Activated naive CD4-positive, alpha-beta T cell treated with anti-CD3 and anti-CD28 coated beads, Interleukin-2, amount 50 U/mL, for 16 hours (primary cell): ENCODE measurements at regions not wholly inside any gene's neighbourhood (a gene's known extent, or its start where the extent isn't known, plus 50 kb on each side); places are given as distances from the start of the nearest gene placed in this dataset.
"Not testable (repeated sequence)": the region's sequence is repeated elsewhere in the genome, so short reads cannot be mapped to it uniquely, and the experiment has no call there.

Source experiments
- DNase-seq: peaks from one replicate; pipeline ENCODE4 v3.0.0-alpha.2; 2020

DNA sequence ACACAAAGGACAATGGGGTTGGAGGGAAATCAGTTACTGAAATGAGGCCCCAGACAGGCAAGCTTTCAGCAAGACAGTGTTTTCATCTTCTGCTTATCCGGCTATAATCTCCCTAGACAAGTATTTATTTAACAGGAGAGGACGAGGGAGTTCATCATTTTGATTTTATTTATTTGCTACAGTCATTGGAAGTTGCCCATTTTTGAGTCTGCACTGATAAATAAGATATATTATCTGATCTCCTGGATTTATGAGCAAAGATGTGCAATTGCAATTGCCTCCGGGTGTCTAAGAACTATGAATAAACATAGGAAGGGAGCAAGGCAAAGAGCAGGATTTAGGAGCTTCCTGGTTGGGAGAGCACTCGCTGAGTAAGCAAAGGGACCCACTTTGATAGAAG, 263.2 kb upstream of the EDA2R start:
- DNase-seq, result no peak

DNA sequence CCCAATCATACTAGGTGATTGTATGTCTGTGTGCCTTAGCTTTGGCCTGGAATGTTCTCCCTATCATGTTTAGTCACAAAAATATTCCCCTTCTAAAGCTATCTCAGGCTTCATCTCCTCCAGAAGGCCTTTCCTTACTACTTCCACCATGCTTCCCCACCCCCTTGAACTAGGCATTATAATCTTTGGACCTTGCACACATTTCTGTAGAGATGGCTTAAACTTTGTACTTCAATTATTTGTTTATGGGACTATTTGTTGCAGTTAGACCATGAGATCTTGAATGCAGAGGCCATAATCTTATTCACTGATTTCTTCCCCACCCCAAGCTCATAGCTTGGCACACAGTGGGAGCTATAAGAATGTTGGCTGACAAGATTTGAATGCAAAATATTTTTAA, 262.0 kb upstream of the EDA2R start:
- no peak for DNase-seq

DNA sequence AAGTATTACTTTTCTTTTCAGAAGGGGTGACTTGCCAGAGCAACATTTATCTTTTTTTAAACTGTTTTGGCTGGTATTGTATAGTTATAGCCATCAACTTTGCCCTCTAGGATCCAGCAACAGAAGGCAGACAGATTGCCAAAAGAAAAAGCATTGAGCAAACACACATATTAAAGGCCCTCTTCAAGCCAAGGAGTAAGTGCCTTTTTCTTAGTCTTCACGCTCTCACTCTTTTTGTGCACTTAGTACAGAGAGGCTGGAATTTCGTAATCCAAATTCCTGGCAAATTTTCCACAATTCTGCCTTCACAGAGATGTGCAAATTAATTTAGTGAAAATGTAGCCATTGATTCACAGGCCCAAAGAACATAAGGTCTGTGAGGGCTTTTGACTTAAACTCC, 253.1 kb upstream of the EDA2R start:
- DNase-seq, result no peak

DNA sequence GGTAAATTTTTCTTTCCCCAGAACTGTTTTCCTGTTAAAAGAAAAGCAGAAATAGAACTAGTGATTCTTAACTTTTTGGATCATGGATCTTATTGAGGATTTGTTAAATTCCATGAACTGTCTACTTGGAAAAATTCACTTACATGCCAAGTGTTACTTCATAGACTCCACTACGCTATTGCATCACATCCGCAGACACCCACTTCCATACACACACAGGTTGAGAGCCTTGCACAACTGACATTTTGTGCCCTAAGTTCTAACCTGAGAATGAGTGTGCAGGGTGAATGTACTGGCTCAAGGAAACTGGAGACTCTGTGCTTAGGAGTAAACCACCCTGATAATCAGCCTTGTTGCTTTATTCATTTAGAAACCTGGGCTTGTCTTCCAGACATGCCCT, 250.5 kb upstream of the EDA2R start:
- no peak for DNase-seq

DNA sequence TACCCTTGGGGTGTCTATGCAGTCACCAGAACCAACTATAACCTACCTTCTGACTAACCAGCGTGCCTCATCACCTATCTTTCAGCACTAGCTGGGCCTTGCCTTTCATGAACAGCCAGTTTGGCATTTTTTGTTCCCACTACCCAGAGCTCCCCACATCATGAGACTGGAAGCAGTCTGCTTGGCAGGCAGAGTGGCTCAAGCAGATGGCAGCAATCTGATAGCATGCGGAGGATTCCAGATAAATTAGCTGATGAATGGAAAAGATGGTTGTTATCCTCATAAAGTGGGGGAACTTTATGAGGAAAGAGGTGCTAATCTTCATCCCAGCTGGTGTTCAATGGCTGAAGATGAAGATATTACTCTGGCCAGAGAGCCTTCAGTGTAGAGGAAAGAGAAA, 243.2 kb upstream of the EDA2R start:
- DNase-seq, result no peak

DNA sequence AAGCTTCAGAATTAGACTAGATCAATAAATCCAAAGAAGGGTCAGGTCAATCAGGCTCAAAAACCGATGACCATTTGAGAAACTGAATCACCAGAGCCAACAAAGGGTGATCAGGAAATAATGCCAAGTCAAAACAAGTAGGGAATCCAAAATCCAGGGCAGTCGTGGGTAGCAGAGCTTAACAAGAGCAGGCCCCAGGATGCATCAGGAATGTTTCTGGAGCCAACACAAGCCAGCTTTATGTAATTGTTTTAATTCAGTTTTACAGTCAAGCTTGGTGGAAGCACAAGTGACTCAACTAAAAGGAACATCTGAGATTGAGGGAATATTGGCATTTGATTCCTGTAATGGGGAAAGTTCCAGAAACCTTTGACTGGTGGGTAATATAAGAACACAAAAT, 237.9 kb upstream of the EDA2R start:
- no peak for DNase-seq

DNA sequence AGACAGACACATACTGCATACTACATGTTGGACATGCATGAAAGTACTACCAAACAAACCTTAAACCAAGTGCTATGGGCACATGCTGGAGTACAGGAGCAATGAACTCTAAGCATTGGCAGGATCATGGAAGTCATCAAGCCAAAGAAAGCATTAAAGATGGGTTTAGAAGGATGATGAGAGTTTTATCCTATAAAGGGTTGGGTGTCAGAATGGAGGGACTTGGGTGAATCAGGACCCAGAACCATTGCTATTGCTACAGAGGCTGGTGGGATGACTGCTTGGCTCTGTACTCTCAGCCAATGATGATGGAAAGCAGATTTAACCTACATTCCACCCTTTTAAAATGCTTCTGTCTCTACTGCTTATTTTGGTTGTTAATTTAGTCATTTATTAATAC, 233.9 kb upstream of the EDA2R start:
- no peak for DNase-seq

DNA sequence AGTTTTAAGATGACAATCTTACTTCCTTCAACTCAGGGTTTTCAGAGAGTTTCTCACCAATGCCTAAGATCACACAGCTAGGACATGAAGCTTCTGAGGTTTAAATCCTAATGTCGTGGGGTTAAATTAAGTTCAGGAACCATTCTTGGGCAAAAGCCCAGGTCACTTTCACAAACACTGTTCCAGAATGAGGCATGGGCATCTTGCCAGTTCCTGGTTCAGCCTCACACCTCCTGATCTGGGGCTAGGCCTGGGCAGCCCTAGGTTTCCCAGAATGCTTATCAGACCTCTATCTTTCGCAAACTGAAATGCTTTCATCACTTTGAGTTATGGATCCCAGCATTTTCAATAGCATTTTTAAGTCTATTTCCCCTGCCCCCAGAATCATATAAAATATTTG, 224.8 kb upstream of the EDA2R start:
- no peak for DNase-seq

DNA sequence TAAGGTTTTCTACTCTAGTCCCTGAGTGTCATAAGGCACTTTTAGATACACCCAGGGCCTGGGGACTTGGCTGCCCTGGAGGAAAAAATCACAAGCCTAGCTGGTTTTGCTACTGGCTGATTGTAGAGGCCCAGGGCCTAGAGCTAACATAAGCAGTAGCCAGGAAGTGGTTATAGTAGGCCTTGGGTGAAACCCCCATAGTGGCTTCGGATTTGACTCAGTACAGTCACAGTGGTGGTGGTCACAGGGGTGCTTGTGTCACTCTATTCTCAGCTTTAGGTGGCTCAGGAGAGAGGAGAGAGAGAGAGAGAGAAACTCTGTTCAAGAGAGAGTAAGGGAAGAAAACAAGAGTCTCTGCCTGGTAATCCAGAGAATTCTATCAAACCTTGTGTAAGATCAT, 194.5 kb upstream of the EDA2R start:
- no peak for DNase-seq

DNA sequence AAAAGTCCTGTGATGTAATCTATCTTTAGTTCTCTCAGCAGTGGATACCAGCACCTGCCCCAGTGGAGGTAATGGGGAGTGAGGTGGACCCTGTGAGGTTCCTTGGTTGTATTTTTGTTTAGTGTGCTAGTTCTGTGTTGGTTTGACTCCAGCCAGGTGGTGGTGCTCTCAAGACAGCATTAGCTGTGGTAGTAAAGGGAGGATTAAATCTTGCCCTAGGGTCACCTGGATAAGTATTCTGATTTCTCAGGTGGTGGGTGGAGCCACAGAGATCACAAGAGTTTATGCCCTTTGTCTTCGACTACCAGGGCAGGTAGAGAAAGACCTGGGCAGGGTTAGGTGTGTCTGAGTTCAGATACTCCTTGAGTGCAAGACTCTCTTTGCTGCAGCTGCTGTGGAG, 176.3 kb upstream of the EDA2R start:
- DNase-seq, result no peak

DNA sequence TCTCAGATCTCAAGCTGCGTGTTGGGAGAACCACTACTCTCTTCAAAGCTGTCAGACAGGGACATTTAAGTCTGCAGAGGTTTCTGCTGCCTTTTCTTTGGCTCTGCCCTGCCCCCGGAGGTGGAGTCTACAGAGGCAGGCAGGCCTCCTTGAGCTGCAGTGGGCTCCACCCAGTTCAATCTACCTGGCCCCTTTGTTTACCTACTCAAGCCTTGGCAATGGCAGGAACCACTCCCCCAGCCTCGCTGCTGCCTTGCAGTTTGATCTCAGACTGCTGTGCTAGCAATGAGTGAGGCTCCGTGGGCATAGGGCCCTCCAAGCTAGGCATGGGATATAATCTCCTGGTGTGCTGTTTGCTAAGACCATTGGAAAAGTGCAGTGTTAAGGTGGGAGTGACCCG, 155.6 kb upstream of the EDA2R start:
- DNase-seq, result not testable (repeated sequence)

DNA sequence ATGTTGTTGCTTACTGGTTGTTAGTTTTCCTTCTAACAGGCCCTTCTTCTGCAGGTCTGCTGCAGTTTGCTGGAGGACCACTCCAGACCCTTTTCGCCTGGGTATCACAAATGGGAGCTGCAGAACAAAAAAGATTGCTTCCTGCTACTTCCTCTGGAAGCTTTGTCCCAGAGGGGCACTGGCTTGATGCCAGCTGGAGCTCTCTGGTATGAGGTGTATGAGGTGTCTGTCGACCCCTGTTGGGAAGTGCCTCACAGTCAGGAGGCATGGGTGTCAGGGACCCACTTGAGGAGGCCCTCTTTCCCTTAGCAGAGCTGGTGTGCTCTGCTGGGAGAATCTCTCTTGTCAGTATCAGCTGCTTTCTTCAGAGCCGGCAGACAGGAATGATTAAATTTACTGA, 127.4 kb upstream of the EDA2R start:
- no peak for DNase-seq

DNA sequence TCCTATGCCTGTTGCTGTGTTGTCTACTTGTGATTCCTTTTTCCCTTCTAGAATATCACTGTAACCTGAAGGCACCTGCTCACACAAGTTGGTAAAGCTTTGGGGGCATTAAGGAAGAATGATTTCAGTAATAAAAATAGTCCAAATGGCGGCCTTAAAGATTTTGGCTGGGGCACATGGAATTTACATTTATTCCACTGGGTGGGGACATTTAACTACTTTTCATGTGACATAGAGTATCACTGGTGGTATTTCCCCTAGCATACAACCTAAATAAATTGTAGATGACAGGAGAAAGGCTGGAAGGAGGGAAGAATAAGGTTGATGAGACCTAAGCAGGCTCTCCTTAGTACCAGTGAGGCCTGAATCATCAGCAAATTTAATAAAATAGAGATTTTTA, 121.8 kb upstream of the EDA2R start:
- DNase-seq, result no peak

DNA sequence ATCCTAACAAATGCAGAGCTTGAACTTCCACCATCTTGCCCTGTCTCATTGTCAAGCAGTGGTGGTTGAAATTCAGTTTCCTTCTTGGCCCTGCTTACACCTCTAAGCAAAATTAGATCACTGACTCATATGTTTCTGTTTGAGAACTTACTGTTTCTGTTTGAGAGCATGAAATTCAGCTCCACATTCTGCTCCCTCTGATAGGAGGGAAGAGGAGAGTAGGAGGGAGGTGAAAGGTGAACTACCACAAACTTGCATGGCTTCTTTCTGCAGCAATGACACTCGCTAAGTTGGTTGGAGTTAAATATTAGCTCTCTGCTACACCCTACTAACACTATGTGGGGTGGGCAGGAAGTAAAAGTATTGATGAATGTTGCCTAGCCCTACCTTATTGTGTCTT, 117.8 kb upstream of the EDA2R start:
- DNase-seq, result no peak

DNA sequence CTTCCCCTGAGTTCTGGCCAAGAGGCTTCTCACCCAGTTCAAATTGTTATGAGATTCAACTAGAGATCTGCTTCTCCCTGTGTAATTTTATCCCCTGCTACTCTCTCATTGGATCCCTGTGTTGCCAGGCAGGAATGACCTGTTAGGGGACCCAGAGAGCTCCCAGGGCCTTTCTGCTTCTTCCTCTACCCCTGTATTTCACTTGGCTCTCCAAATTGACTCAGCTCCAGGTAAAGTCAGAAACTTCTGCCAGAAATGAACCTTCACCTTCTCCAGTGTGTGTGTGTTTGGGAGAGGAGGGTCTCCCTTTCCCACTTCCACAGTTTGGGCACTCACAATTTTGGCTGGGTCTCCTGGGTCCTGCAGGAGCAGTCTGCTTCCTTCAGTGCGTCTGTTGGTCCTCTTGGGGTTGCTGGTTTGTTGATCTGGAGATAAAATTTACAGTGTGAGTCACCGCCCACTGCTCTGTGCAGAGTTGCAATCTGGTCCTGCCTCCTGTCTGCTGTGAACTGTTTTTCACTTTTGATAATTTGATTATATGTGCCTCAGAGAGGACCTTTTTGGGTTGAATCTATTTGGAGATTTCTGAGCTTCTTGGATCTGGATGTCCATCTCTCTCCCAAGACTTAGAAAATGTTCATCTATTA, 112.4 kb upstream of the EDA2R start:
- no peak for DNase-seq

DNA sequence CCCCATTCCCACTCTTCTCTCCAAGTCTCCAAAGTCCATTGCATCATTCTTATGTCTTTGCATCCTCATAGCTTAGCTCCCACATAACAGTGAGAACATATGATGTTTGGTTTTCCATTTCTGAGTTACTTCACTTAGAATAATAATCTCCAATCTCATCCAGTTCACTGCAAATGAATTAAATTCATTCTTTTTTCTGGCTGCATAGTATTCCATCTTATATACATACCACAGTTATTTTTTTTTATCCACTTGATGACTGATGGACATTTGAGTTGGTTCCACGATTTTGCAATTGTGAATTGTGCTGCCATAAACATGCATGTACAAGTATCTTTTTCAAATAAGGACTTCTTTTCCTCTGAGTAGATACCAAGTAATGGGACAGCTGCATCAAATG, 105.6 kb upstream of the EDA2R start:
- DNase-seq, result not testable (repeated sequence)

DNA sequence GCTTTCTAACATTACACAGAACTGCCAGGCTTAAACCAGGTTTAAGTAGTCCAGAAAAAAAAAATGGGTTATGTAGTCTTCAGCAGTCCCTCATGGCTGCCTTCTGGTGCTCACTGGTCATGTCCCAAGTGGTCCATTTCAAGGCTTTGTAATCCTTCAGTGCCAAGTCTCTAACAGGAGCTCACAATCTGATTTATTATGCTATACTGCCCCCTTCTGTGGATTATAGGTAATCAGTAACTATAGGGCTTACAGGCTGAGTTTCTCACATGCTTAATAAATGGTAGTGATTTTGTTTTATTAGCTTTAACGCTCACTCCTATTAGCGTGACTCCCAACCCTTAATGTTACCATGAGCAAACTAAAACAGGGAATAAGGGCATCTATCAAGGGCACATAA, 92.5 kb upstream of the EDA2R start:
- no peak for DNase-seq

DNA sequence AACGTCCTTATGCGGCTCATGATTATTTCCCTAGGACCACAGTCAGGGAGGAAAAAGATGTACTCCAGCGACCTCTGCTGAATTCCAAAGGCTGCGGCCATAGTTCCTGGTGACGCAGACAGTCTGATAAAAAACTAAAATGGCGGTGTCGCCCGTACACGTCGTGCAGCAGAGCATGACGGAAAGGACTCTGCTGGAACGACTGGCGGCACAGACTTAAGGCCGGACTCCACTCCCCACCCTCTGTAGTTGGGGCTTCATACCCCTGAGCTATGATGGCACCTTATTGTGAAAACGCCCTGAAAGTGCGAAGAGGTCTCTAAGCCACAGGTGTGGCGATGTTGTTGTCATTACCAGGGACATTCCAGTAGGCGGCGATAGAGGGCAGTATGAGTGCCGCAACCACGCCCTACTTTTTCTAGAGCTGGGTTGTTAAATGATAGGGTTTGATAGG, 90.0 kb upstream of the EDA2R start:
- peak; percentile 51 for DNase-seq

DNA sequence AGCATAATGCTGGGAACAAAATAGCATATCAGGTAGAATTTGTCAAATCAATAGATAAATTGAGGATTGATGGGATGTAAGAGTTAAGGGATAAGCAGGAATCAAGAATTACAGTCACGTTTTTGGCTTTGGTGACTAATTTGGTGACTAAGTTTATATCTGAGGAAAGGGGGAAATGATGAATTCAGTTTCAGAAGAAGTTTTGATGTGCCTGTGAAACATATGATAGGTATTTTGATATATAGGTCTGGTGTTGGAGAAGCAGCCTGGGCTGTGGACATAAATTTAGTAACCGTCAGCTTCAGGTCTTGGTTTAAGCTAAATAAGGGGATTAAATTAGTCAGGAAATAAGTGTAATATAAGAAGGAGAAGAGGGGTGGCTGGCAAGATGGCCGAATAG, 79.0 kb upstream of the EDA2R start:
- DNase-seq, result no peak

DNA sequence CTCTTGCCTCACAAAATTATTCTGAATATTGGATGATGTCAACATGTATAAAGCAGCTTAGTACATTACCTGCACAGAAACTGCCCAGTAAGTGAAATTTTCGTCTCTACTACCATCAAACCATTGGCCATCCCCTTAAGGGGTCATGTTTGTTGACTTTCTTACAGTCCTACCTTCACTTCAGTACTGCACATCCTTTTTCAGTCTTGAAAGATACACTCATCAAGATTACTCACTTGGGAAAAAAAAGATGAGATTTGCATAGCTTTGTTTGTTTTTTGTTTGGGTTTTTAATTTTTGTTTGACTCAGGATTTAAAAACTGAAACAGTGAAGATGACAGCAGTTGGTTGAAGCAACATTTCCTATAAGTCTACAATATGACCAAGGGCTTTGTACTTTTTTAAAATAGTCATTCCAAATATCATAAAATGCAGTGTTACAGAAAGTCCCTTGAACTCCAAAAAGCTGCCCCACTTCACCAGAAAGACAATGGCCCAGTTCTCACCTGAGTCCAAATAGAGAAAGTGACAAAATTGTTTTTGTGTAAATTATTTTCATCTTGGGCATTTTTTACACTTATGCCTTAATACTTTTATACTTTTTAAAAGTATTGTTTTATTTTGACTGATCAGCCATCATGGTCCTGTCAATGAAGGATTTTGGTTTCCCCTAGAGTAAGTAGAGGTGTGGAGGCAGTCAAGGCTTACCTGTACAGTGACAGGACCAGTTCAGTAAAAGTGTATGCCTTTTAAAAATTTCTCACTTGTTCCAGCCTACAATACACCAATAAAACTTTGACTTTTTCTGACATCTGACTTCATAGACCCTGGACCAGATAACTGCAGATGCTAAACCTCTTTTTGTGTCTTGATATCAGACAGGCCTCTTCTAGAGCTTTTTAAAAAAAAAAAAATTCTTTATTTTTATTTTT, 59.7 kb upstream of the EDA2R start:
- DNase-seq, result no peak

DNA sequence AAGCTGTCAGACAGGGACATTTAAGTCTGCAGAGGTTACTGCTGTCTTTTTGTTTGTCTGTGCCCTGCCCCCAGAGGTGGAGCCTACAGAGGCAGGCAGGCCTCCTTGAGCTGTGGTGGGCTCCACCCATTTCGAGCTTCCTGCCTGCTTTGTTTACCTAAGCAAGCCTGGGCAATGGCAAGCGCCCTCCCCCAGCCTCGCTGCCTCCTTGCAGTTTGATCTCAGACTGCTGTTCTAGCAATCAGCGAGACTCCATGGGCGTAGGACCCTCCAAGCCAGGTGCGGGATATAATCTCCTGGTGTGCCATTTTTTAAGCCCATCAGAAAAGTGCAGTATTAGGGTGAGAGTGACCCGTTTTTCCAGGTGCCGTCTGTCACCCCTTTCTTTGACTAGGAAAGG, 53.6 kb upstream of the EDA2R start:
- not testable (repeated sequence) for DNase-seq
